K562 (cell line): ENCODE measurements at regions not wholly inside any gene's neighbourhood (a gene's known extent, or its start where the extent isn't known, plus 50 kb on each side); places are given as distances from the start of the nearest gene placed in this dataset.

Experiments
- ATAC-seq: fragments of 200-7000 bp; cut with Tn5 transposase; 3 replicates; pipeline ENCODE4 v1.9.1; 2020; ENCODE audit warnings: moderate library complexity
- BruUV-seq: library from RNA; stranded (reverse); fragments of 400-500 nt; replicated peaks from 2 replicates; lab custom pipeline; 2021; lab: Mats Ljungman, UMichigan
- CTCF ChIA-PET: fragments of 300-600 bp; formaldehyde crosslinking; extraction: SDS; loops from one replicate; lab custom pipeline; 2021; ENCODE audit warnings: low intra/inter-chr PET ratio; lab: Yijun Ruan, JAX
- POLR2A ChIA-PET: fragments of 300-600, 350-650 bp; sonication (Branson Sonifier 250); formaldehyde crosslinking; extraction: SDS; loops from one replicate; lab custom pipeline; 2021; ENCODE audit warnings: antibody characterized with exemption, inconsistent platforms; lab: Yijun Ruan, JAX
- DNase-seq, 4 experiments: peaks; one replicate each; pipeline versions ENCODE4 v3.0.0 to v3.0.0-alpha.2; 2011 to 2018; ENCODE audit warnings: low spot score in 3 of 4, mixed read lengths in 3 of 4; ENCODE audit errors: extremely low read depth in 1 of 4
- FAIRE-seq: peaks from 2 replicates; lab custom pipeline; 2011; peaks lifted over from hg19 to GRCh38; lab: Jason Lieb, UNC
- H2AFZ ChIP-seq: 2 replicates; pipeline ENCODE4 v1.6.0; 2011; ENCODE audit warnings: low read depth, low read length, control low read depth, inconsistent platforms
- H3K27ac ChIP-seq: fragments of 200-600 bp; 3 replicates; pipeline ENCODE4 v1.8.0; 2011; ENCODE audit warnings: low read depth, mild to moderate bottlenecking, control low read depth, inconsistent platforms, low read length, moderate library complexity, mixed read lengths; ENCODE audit errors: extremely low read depth
- H3K27me3 ChIP-seq, 2 experiments: fragments of 300-600 bp in 1 of 2; 2 replicates in 1 of 2; 3 replicates in 1 of 2; pipeline versions ENCODE4 v1.6.0 to v1.8.0; 2011; ENCODE audit warnings: inconsistent platforms in 2 of 2, low read length in 2 of 2, mild to moderate bottlenecking in 1 of 2, mixed read lengths in 1 of 2, moderate library complexity in 1 of 2; ENCODE audit not compliant: control insufficient read depth in 2 of 2, insufficient read depth in 2 of 2
- H3K36me3 ChIP-seq: fragments of 300-600 bp; 3 replicates; pipeline ENCODE4 v1.8.0; 2011; ENCODE audit warnings: mild to moderate bottlenecking, low read length, inconsistent platforms; ENCODE audit not compliant: control insufficient read depth, insufficient read depth
- H3K4me1 ChIP-seq, 2 experiments: fragments of 200-600 bp in 1 of 2; replicated peaks in 1 of 2; 2 replicates in 1 of 2; 3 replicates in 1 of 2; pipeline versions ENCODE4 v1.5.1 to v1.8.0; 2011; ENCODE audit warnings: inconsistent platforms in 2 of 2, low read length in 2 of 2, mild to moderate bottlenecking in 1 of 2, mixed read lengths in 1 of 2, moderate library complexity in 1 of 2; ENCODE audit not compliant: control insufficient read depth in 2 of 2, insufficient read depth in 2 of 2
- H3K4me2 ChIP-seq: 2 replicates; pipeline ENCODE4 v1.6.1; 2011; ENCODE audit warnings: low read length, control low read depth, inconsistent platforms, mixed read lengths; ENCODE audit not compliant: insufficient read depth
- H3K4me3 ChIP-seq: fragments of 200-600 bp; sonication (generic), shearing (Covaris generic); 2 replicates; pipeline ENCODE4 v1.5.1; 2016; ENCODE audit warnings: control low read depth, inconsistent platforms
- H3K79me2 ChIP-seq: fragments of 200-600 bp; 3 replicates; pipeline ENCODE4 v1.8.0; 2011; ENCODE audit warnings: low read length, inconsistent platforms; ENCODE audit not compliant: control insufficient read depth, insufficient read depth
- H3K9ac ChIP-seq, 2 experiments: 2 replicates each; pipeline versions ENCODE4 v1.6.0 to v1.6.1; 2011; ENCODE audit warnings: low read depth in 2 of 2, low read length in 2 of 2, control low read depth in 1 of 2, inconsistent platforms in 1 of 2, mild to moderate bottlenecking in 1 of 2, mixed read lengths in 1 of 2; ENCODE audit not compliant: insufficient read depth in 1 of 2
- H3K9me1 ChIP-seq: one replicate; pipeline ENCODE4 v1.6.0; 2011; ENCODE audit warnings: inconsistent platforms, mild to moderate bottlenecking, low read length, moderate library complexity; ENCODE audit not compliant: control insufficient read depth, insufficient read depth
- H3K9me3 ChIP-seq: replicated peaks from 2 replicates; pipeline ENCODE4 v1.5.1; 2011; ENCODE audit warnings: low read depth, low read length, inconsistent platforms; ENCODE audit not compliant: control insufficient read depth, insufficient read depth
- H4K20me1 ChIP-seq: replicated peaks from 2 replicates; pipeline ENCODE4 v1.6.1; 2011; ENCODE audit warnings: low read length, inconsistent platforms, mixed read lengths; ENCODE audit not compliant: control insufficient read depth, insufficient read depth
- ATF4 ChIP-seq: fragments of 450-650 bp; formaldehyde crosslinking; IDR thresholded peaks from 2 replicates; pipeline ENCODE4 v1.4.0; 2022; ENCODE audit warnings: mild to moderate bottlenecking, moderate library complexity
- CEBPB ChIP-seq: fragments of 450-650 bp; IDR thresholded peaks from 2 replicates; pipeline ENCODE4 v1.6.1; 2016; ENCODE audit warnings: missing genetic modification characterization, missing compliant biosample characterization
- ELF4 ChIP-seq: fragments of 450-650 bp; formaldehyde crosslinking; IDR thresholded peaks from 2 replicates; pipeline ENCODE4 v1.4.0; 2022; ENCODE audit warnings: missing genetic modification characterization
- FOSL1 ChIP-seq: fragments of 200-800 bp; sonication (Bioruptor generic); conservative IDR thresholded peaks from 2 replicates; pipeline ENCODE4 v1.6.1; 2016; ENCODE audit warnings: missing genetic modification characterization, missing compliant biosample characterization
- FOXK2 ChIP-seq, 2 experiments: fragments of 450-650 bp; IDR thresholded peaks in 1 of 2; conservative IDR thresholded peaks in 1 of 2; 2 replicates each; pipeline ENCODE4 v1.6.1; 2016; ENCODE audit warnings: low read depth in 2 of 2, mild to moderate bottlenecking in 1 of 2
- HNRNPK ChIP-seq: fragments of 200-400 bp; formaldehyde crosslinking; IDR thresholded peaks from one replicate; pipeline ENCODE4 v1.6.1; 2018; ENCODE audit warnings: mild to moderate bottlenecking, low read depth, low read length; ENCODE audit not compliant: poor library complexity, severe bottlenecking
- JUN ChIP-seq, 2 experiments: sonication (generic) in 1 of 2; formaldehyde crosslinking in 1 of 2; IDR thresholded peaks; 2 replicates each; pipeline versions ENCODE4 v1.6.1 to v1.8.0; 2012 to 2022; ENCODE audit warnings: borderline replicate concordance in 2 of 2, mild to moderate bottlenecking in 2 of 2, improper control_type of control experiment in 1 of 2, low read depth in 1 of 2, low read length in 1 of 2, missing genetic modification reagents in 1 of 2
- PREB ChIP-seq: sonication (generic); formaldehyde crosslinking; IDR thresholded peaks from 2 replicates; pipeline ENCODE4 v1.8.1; 2023; ENCODE audit warnings: mild to moderate bottlenecking, missing genetic modification reagents
- TAL1 ChIP-seq: fragments of 450-650 bp; IDR thresholded peaks from 2 replicates; pipeline ENCODE4 v1.6.1; 2016; ENCODE audit warnings: mild to moderate bottlenecking
- ZC3H8 ChIP-seq: fragments of 450-650 bp; IDR thresholded peaks from 2 replicates; pipeline ENCODE4 v1.6.1; 2017
- ZNF140 ChIP-seq: fragments of 250-450 bp; sonication (Bioruptor Pico); IDR thresholded peaks from 2 replicates; pipeline ENCODE4 v1.8.0; 2021; ENCODE audit warnings: moderate library complexity, mild to moderate bottlenecking, inconsistent platforms
- ZNF224 ChIP-seq: sonication (generic); formaldehyde crosslinking; IDR thresholded peaks from 2 replicates; pipeline ENCODE4 v1.8.0; 2022; ENCODE audit warnings: mild to moderate bottlenecking, missing genetic modification reagents
- ZNF551 ChIP-seq: fragments of 250-450 bp; sonication (Bioruptor Pico); IDR thresholded peaks from 2 replicates; pipeline ENCODE4 v1.5.0; 2021; ENCODE audit warnings: mild to moderate bottlenecking, moderate library complexity
- ZNF785 ChIP-seq: fragments of 250-450 bp; sonication (Bioruptor Pico); IDR thresholded peaks from 2 replicates; pipeline ENCODE4 v1.4.0; 2020; ENCODE audit warnings: mild to moderate bottlenecking
- ZZZ3 ChIP-seq: fragments of 450-650 bp; IDR thresholded peaks from 2 replicates; pipeline ENCODE4 v1.6.1; 2016; ENCODE audit warnings: antibody characterized with exemption, mild to moderate bottlenecking, moderate library complexity
- WGBS: fragments of 100-300 bp; shearing (Covaris generic); methylation state at CpG from one replicate; pipeline ENCODE4 v1.1.6; 2016; ENCODE audit warnings: low coverage, mixed read lengths; ENCODE audit not compliant: insufficient coverage; ENCODE audit errors: missing lambda C conversion rate; 5-methylcytosine and 5-hydroxymethylcytosine counted together
- in situ Hi-C: fragments of 300-500 bp; cut with MboI; formaldehyde crosslinking; loops from 4 replicates; pipeline ENCODE4 v1.15.0; 2018; ENCODE audit warnings: inconsistent platforms, mixed read lengths
- intact Hi-C: fragments of 100-400 bp; cut with micrococcal nuclease; formaldehyde crosslinking; loops from 2 replicates; pipeline ENCODE4 v1.14.2; 2022

- intact Hi-C loops, result no loop called here
- no peaks in the 10 kb centered on the region for H3K27me3 ChIP-seq
- H3K9ac ChIP-seq, result no peak overlapping the region
- no peak overlapping the region for H2AFZ ChIP-seq
- CTCF ChIA-PET, result no interaction called here
- no peak for FAIRE-seq
- ATAC-seq, result no peak
- POLR2A ChIA-PET, result no interaction called here
- no peak overlapping the region for H3K27ac ChIP-seq
- 5% methylated on average over 3 of the region's 3 CpGs for WGBS
- H3K36me3 ChIP-seq, result no peaks in the 10 kb centered on the region
- no peaks in the 10 kb centered on the region for H3K79me2 ChIP-seq
- H3K4me1 ChIP-seq, result no peaks in the 10 kb centered on the region
- no peaks in the 10 kb centered on the region for H3K9me1 ChIP-seq
- no TSS peak for BruUV-seq
- H3K4me2 ChIP-seq, result no peak overlapping the region
- no peaks in the 10 kb centered on the region for H4K20me1 ChIP-seq
- DNase-seq, result no peak
- H3K9me3 ChIP-seq, result no peaks in the 10 kb centered on the region
- TF ChIP-seq FOSL1 (tag) (no peak), ELF4 (CRISPR knock-in tag) (no peak), ZNF140 (CRISPR knock-in tag) (no peak)
- in situ Hi-C loops, result no loop called here
- no peak overlapping the region for H3K4me3 ChIP-seq
Observed at GRCh38 chr14:100979780-100980179, 76.3 kb upstream of the RTL1 start.

- no peaks in the 10 kb centered on the region for H3K79me2 ChIP-seq
- no peaks in the 10 kb centered on the region for H3K9me1 ChIP-seq
- no peak overlapping the region for H3K27ac ChIP-seq
- ChIA-PET CTCF (no interaction called here), POLR2A (no interaction called here)
- intact Hi-C loops (no loop called here), in situ Hi-C loops (no loop called here)
- H4K20me1 ChIP-seq, result no peaks in the 10 kb centered on the region
- H2AFZ ChIP-seq, result no peak overlapping the region
- no peak for FAIRE-seq
- no peaks in the 10 kb centered on the region for H3K27me3 ChIP-seq
- BruUV-seq, result no TSS peak
- no peak for ATAC-seq
- 10% methylated on average over 3 of the region's 3 CpGs for WGBS
- no peak for DNase-seq
- H3K9me3 ChIP-seq, result no peaks in the 10 kb centered on the region
- no peak overlapping the region for H3K4me3 ChIP-seq
- H3K4me1 ChIP-seq, result no peaks in the 10 kb centered on the region
- H3K9ac ChIP-seq, result no peak overlapping the region
- H3K4me2 ChIP-seq, result no peak overlapping the region
- H3K36me3 ChIP-seq, result no peaks in the 10 kb centered on the region
- TF ChIP-seq ZZZ3, result no peak
- no peak for TF ChIP-seq ZC3H8
- TF ChIP-seq ZNF224 (CRISPR knock-in tag), result no peak
- no peak for TF ChIP-seq ATF4 (CRISPR knock-in tag)
- no peak for TF ChIP-seq ZNF785
- no peak for TF ChIP-seq TAL1
- no peak for TF ChIP-seq HNRNPK
- no peak for TF ChIP-seq CEBPB (tag)
- TF ChIP-seq PREB (CRISPR knock-in tag), result no peak
- TF ChIP-seq JUN (IDR thresholded peaks at IDR 0.05; ENCODE audit: borderline replicate concordance, low read depth, low read length), result no peak
- TF ChIP-seq JUN (CRISPR knock-in tag; IDR thresholded peaks at IDR 0.05; ENCODE audit: borderline replicate concordance), result no peak
- no peak for TF ChIP-seq FOXK2 (conservative IDR thresholded peaks at IDR 0.05 in 1 of 2, IDR thresholded peaks at IDR 0.05 in 1 of 2; ENCODE audit: low read depth in 2 of 2)
- no peak for TF ChIP-seq ZNF551
Observed at GRCh38 chr14:100980823-100981222, 77.3 kb upstream of the RTL1 start.
